HL-60 (cell line): ENCODE measurements at regions not wholly inside any gene's neighbourhood (a gene's known extent, or its start where the extent isn't known, plus 50 kb on each side); places are given as distances from the start of the nearest gene placed in this dataset.
"Not testable (repeated sequence)": the region's sequence is repeated elsewhere in the genome, so short reads cannot be mapped to it uniquely, and the experiment has no call there.

Experiments
- DNase-seq, 2 experiments: peaks; one replicate each; pipeline ENCODE4 v3.0.0-alpha.2; 2010 to 2020; ENCODE audit warnings: low read depth in 1 of 2, low spot score in 1 of 2
- H3K27ac ChIP-seq: fragments of 250-450 bp; sonication (Bioruptor Pico); replicated peaks from 2 replicates; pipeline ENCODE4 v1.5.1; 2020; ENCODE audit warnings: mild to moderate bottlenecking, moderate library complexity
- H3K27me3 ChIP-seq: fragments of 250-450 bp; sonication (Bioruptor Pico); 2 replicates; pipeline ENCODE4 v1.5.1; 2021; ENCODE audit warnings: mild to moderate bottlenecking, moderate library complexity; ENCODE audit not compliant: insufficient read depth, poor library complexity, severe bottlenecking
- H3K4me3 ChIP-seq: replicated peaks from 2 replicates; pipeline ENCODE4 v1.5.1; 2011; ENCODE audit warnings: mild to moderate bottlenecking, control low read depth, low read length; ENCODE audit not compliant: insufficient read depth
- GABPA ChIP-seq: IDR thresholded peaks from 2 replicates; pipeline ENCODE4 v1.6.1; 2012; ENCODE audit warnings: low read depth
- POLR2AphosphoS5 ChIP-seq: IDR thresholded peaks from 2 replicates; pipeline ENCODE4 v1.6.1; 2012; ENCODE audit warnings: low read depth
- REST ChIP-seq: IDR thresholded peaks from 2 replicates; pipeline ENCODE4 v1.6.1; 2012; ENCODE audit warnings: low read depth; ENCODE audit not compliant: insufficient replicate concordance
- SPI1 ChIP-seq: IDR thresholded peaks from 2 replicates; pipeline ENCODE4 v1.6.1; 2012; ENCODE audit warnings: low read depth, mild to moderate bottlenecking, borderline replicate concordance
- TF ChIP-seq, protein P1 (sequence below): IDR thresholded peaks from one replicate; pipeline ENCODE4 v1.5.1; 2011; ENCODE audit warnings: low read length, control low read depth, inconsistent platforms; ENCODE audit not compliant: insufficient read depth

DNA sequence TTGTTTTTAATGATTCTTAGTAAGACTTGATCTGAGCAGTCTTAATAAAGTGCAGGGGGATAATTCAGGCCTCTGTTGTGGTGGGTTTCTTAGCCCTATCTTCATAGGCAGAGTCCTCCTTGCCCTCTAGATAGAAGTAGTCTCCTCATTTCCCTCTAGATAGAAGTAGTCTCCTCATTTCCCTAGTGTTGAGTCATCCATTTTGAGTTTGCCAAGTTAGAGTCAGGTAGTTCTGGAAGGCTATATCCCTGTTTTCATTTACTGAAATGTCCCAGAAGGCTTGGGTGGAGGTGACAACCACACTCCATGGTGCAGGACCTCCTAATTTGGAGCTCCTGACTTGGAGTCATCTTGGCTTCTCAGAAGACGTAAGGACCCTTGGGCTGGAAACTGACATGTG lies 384.6 kb downstream of the MLLT3 start:
- DNase-seq = no peak
- no peak overlapping the region for H3K4me3 ChIP-seq
- no peak overlapping the region for H3K27ac ChIP-seq
- no peaks in the 10 kb centered on the region for H3K27me3 ChIP-seq
- no peak for TF ChIP-seq SPI1
- TF ChIP-seq GABPA = no peak
- no peak for TF ChIP-seq REST

- no peak overlapping the region for H3K27ac ChIP-seq
- no peaks in the 10 kb centered on the region for H3K27me3 ChIP-seq
- no peak overlapping the region for H3K4me3 ChIP-seq
- TF ChIP-seq, protein P1, sequence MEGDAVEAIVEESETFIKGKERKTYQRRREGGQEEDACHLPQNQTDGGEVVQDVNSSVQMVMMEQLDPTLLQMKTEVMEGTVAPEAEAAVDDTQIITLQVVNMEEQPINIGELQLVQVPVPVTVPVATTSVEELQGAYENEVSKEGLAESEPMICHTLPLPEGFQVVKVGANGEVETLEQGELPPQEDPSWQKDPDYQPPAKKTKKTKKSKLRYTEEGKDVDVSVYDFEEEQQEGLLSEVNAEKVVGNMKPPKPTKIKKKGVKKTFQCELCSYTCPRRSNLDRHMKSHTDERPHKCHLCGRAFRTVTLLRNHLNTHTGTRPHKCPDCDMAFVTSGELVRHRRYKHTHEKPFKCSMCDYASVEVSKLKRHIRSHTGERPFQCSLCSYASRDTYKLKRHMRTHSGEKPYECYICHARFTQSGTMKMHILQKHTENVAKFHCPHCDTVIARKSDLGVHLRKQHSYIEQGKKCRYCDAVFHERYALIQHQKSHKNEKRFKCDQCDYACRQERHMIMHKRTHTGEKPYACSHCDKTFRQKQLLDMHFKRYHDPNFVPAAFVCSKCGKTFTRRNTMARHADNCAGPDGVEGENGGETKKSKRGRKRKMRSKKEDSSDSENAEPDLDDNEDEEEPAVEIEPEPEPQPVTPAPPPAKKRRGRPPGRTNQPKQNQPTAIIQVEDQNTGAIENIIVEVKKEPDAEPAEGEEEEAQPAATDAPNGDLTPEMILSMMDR = no peak
- TF ChIP-seq REST (no peak), SPI1 (no peak), GABPA (no peak), POLR2AphosphoS5 (no peak)
- DNase-seq = no peak
These were observed 385.6 kb downstream of the MLLT3 start for GRCh38 chr9:20236676-20237075.

DNA sequence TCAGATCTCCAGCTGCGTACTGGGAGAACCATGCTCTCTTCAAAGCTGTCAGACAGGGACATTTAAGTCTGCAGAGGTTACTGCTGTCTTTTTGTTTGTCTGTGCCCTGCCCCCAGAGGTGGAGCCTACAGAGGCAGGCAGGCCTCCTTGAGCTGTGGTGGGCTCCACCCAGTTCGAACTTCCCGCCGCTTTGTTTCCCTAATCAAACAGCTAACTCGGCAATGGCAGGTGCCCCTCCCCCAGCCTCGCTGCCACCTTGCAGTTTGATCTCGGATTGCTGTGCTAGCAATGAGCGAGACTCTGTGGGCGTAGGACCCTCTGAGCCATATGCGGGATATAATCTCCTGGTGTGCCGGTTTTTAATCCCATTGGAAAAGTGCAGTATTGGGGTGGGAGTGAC lies 387.1 kb downstream of the MLLT3 start:
- not testable (repeated sequence) for H3K27ac ChIP-seq, DNase-seq, H3K27me3 ChIP-seq, H3K4me3 ChIP-seq

DNA sequence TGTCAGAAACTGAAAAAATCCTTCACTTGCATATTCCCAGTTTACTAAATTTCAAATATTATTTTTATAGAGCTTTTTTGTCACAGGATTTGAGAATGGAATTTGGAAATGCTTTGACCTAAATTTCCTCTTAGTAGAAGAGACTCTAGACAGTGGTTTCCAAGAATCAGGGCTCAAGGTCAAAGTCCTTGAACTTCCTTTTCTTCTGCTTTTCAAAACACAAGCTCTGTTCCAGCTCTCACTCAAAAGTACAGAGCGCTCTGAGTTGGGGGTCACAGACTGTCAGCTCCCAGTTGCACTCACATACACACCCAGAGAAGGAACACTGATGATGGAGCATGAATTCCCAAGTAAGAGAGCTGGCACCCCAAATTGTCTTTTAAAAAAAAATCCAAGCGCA lies 394.2 kb downstream of the MLLT3 start:
- Histone ChIP-seq H3K27ac (no peak overlapping the region), H3K27me3 (no peaks in the 10 kb centered on the region), H3K4me3 (no peak overlapping the region)
- no peak for DNase-seq
- TF ChIP-seq, protein P1 = no peak
- TF ChIP-seq REST (no peak), SPI1 (no peak), POLR2AphosphoS5 (no peak), GABPA (no peak)
